H1 (cell line): ENCODE measurements at regions not wholly inside any gene's neighbourhood (a gene's known extent, or its start where the extent isn't known, plus 50 kb on each side); places are given as distances from the start of the nearest gene placed in this dataset.

Experiments
- CTCF ChIA-PET: fragments of 300-600 bp; sonication (Branson Sonifier 250); formaldehyde crosslinking; loops from one replicate; lab custom pipeline; 2021; ENCODE audit not compliant: partially characterized antibody; lab: Charles Lee
- POLR2A ChIA-PET: fragments of 300-600 bp; sonication (Branson Sonifier 250); formaldehyde crosslinking; loops from one replicate; lab custom pipeline; 2021; ENCODE audit warnings: inconsistent platforms; ENCODE audit not compliant: partially characterized antibody; lab: Charles Lee
- DNase-seq, 2 experiments: peaks; one replicate each; pipeline versions ENCODE4 v3.0.0 to v3.0.0-alpha.2; 2010 to 2022; ENCODE audit warnings: low spot score in 2 of 2, low read depth in 1 of 2, mixed read lengths in 1 of 2
- FAIRE-seq: peaks from 2 replicates; lab custom pipeline; 2011; peaks lifted over from hg19 to GRCh38; lab: Jason Lieb, UNC
- H2AFZ ChIP-seq: 2 replicates; pipeline ENCODE4 v1.8.1; 2012; ENCODE audit warnings: low read length, inconsistent platforms
- H2AK5ac ChIP-seq: 2 replicates; pipeline ENCODE4 v1.6.1; 2013; ENCODE audit warnings: low read depth, low read length
- H2BK120ac ChIP-seq: replicated peaks from 2 replicates; pipeline ENCODE3; 2013; ENCODE audit warnings: low read depth, low read length, inconsistent platforms
- H2BK12ac ChIP-seq: 2 replicates; pipeline ENCODE4 v1.6.1; 2013; ENCODE audit warnings: low read depth, low read length
- H2BK15ac ChIP-seq: 2 replicates; pipeline ENCODE4 v1.6.1; 2013; ENCODE audit warnings: low read length
- H2BK20ac ChIP-seq: 2 replicates; pipeline ENCODE4 v1.6.1; 2013; ENCODE audit warnings: low read length
- H2BK5ac ChIP-seq: 2 replicates; pipeline ENCODE4 v1.6.1; 2013; ENCODE audit warnings: low read depth, low read length
- H3K14ac ChIP-seq: 2 replicates; pipeline ENCODE4 v1.6.1; 2013; ENCODE audit warnings: inconsistent platforms; ENCODE audit not compliant: insufficient read length
- H3K18ac ChIP-seq: 2 replicates; pipeline ENCODE4 v1.6.1; 2013; ENCODE audit warnings: low read length; ENCODE audit errors: extremely low read depth
- H3K23ac ChIP-seq: 2 replicates; pipeline ENCODE4 v1.6.1; 2013; ENCODE audit warnings: inconsistent platforms; ENCODE audit not compliant: insufficient read length
- H3K23me2 ChIP-seq: 2 replicates; pipeline ENCODE4 v1.6.1; 2013; ENCODE audit warnings: low read depth, low read length
- H3K27ac ChIP-seq: 2 replicates; pipeline ENCODE4 v1.6.1; 2011; ENCODE audit warnings: low read depth, low read length, inconsistent platforms
- H3K27me3 ChIP-seq, 4 experiments: replicated peaks in 1 of 4; 1 replicate in 1 of 4; 2 replicates in 3 of 4; pipeline versions ENCODE4 v1.6.1 to v1.8.1; 2011 to 2013; ENCODE audit warnings: low read length in 3 of 4, mild to moderate bottlenecking in 3 of 4, inconsistent platforms in 2 of 4, mixed read lengths in 2 of 4, moderate library complexity in 1 of 4; ENCODE audit not compliant: control insufficient read depth in 3 of 4, insufficient read depth in 3 of 4; ENCODE audit errors: extremely low read depth in 1 of 4
- H3K36me3 ChIP-seq, 4 experiments: 2 replicates each; pipeline versions ENCODE4 v1.6.1 to v1.8.1; 2011 to 2013; ENCODE audit warnings: mild to moderate bottlenecking in 4 of 4, low read length in 3 of 4, moderate library complexity in 2 of 4, control low read depth in 1 of 4, inconsistent platforms in 1 of 4; ENCODE audit not compliant: insufficient read depth in 4 of 4, control insufficient read depth in 2 of 4
- H3K4ac ChIP-seq: replicated peaks from 2 replicates; pipeline ENCODE3; 2013; ENCODE audit warnings: low read length, low read depth, mixed read lengths, inconsistent platforms; ENCODE audit not compliant: insufficient read length
- H3K4me1 ChIP-seq, 4 experiments: replicated peaks in 1 of 4; 1 replicate in 1 of 4; 2 replicates in 3 of 4; pipeline versions ENCODE4 v1.6.1 to v1.8.1; 2011 to 2013; ENCODE audit warnings: low read length in 3 of 4, inconsistent platforms in 2 of 4, mixed read lengths in 1 of 4; ENCODE audit not compliant: insufficient read depth in 4 of 4, control insufficient read depth in 3 of 4
- H3K4me2 ChIP-seq, 2 experiments: 2 replicates each; pipeline versions ENCODE4 v1.6.1 to v1.8.1; 2011 to 2013; ENCODE audit warnings: low read depth in 2 of 2, low read length in 2 of 2, control low read depth in 1 of 2, inconsistent platforms in 1 of 2, mild to moderate bottlenecking in 1 of 2; ENCODE audit not compliant: insufficient read depth in 1 of 2
- H3K4me3 ChIP-seq, 4 experiments: fragments of 200-600, 300-600 bp in 1 of 4; sonication (generic), shearing (Covaris generic), sonication (Bioruptor Twin) in 1 of 4; 2 replicates each; pipeline versions ENCODE4 v1.5.1 to v1.8.1; 2011 to 2016; ENCODE audit warnings: low read length in 4 of 4, low read depth in 3 of 4, control low read depth in 2 of 4, inconsistent platforms in 2 of 4, mild to moderate bottlenecking in 2 of 4, mixed read lengths in 1 of 4, moderate library complexity in 1 of 4; ENCODE audit not compliant: insufficient read depth in 2 of 4; ENCODE audit errors: extremely low read depth in 1 of 4
- H3K56ac ChIP-seq: replicated peaks from 2 replicates; pipeline ENCODE3; 2013; ENCODE audit warnings: low read depth, mild to moderate bottlenecking, mixed read lengths, low read length, inconsistent platforms; ENCODE audit not compliant: insufficient read length
- H3K79me1 ChIP-seq: 2 replicates; pipeline ENCODE4 v1.6.1; 2013; ENCODE audit warnings: low read depth, low read length, control low read depth
- H3K79me2 ChIP-seq, 2 experiments: 2 replicates each; pipeline versions ENCODE4 v1.6.1 to v1.8.1; 2012 to 2013; ENCODE audit warnings: low read length in 2 of 2, mild to moderate bottlenecking in 2 of 2, inconsistent platforms in 1 of 2; ENCODE audit not compliant: insufficient read depth in 2 of 2, control insufficient read depth in 1 of 2
- H3K9ac ChIP-seq, 4 experiments: replicated peaks in 1 of 4; 1 replicate in 1 of 4; 2 replicates in 3 of 4; pipeline versions ENCODE4 v1.6.1 to v1.8.1; 2011 to 2013; ENCODE audit warnings: low read depth in 3 of 4, low read length in 3 of 4, control low read depth in 2 of 4, mild to moderate bottlenecking in 2 of 4, moderate library complexity in 2 of 4, inconsistent platforms in 1 of 4; ENCODE audit errors: extremely low read depth in 1 of 4
- H3K9me3 ChIP-seq, 2 experiments: 2 replicates each; pipeline versions ENCODE4 v1.6.1 to v1.8.1; 2012 to 2013; ENCODE audit warnings: mild to moderate bottlenecking in 2 of 2, moderate library complexity in 2 of 2, control low read depth in 1 of 2, inconsistent platforms in 1 of 2, low read depth in 1 of 2, low read length in 1 of 2, mixed read lengths in 1 of 2; ENCODE audit not compliant: insufficient read depth in 2 of 2
- H4K20me1 ChIP-seq, 2 experiments: replicated peaks in 1 of 2; 2 replicates each; pipeline versions ENCODE3 to v1.8.1; 2011 to 2013; ENCODE audit warnings: inconsistent platforms in 2 of 2, low read length in 2 of 2, mild to moderate bottlenecking in 1 of 2; ENCODE audit not compliant: insufficient read depth in 2 of 2, control insufficient read depth in 1 of 2
- H4K5ac ChIP-seq: 2 replicates; pipeline ENCODE4 v1.6.1; 2013; ENCODE audit warnings: low read length, low read depth, mixed read lengths, inconsistent platforms; ENCODE audit not compliant: insufficient read length
- H4K8ac ChIP-seq: 2 replicates; pipeline ENCODE4 v1.8.0; 2013; ENCODE audit warnings: mild to moderate bottlenecking, moderate library complexity, low read length, inconsistent platforms; ENCODE audit not compliant: insufficient read depth; ENCODE audit errors: extremely low read depth
- H4K91ac ChIP-seq: replicated peaks from 2 replicates; pipeline ENCODE3; 2013; ENCODE audit warnings: low read length, mixed read lengths, inconsistent platforms; ENCODE audit not compliant: insufficient read length
- GTF2F1 ChIP-seq: IDR thresholded peaks from 2 replicates; pipeline ENCODE4 v1.6.1; 2012; ENCODE audit warnings: low read depth, low read length, improper control_type of control experiment, borderline replicate concordance
- KDM5A ChIP-seq: fragments of 200-600 bp; IDR thresholded peaks from 2 replicates; pipeline ENCODE4 v1.7.1; 2012; ENCODE audit warnings: mild to moderate bottlenecking, low read length, inconsistent platforms, mixed read lengths
- POU5F1 ChIP-seq: IDR thresholded peaks from 2 replicates; pipeline ENCODE4 v1.6.1; 2011; ENCODE audit warnings: low read depth, mild to moderate bottlenecking, low read length, moderate library complexity
- RXRA ChIP-seq: IDR thresholded peaks from 2 replicates; pipeline ENCODE4 v1.6.1; 2011; ENCODE audit warnings: low read depth, mild to moderate bottlenecking, low read length, moderate library complexity; ENCODE audit not compliant: insufficient read depth
- SIRT6 ChIP-seq: IDR thresholded peaks from one replicate; pipeline ENCODE4 v1.7.1; 2012; ENCODE audit warnings: low read length, inconsistent platforms
- WGBS, 2 experiments: shearing (Covaris generic) in 1 of 2; methylation state at CpG; one replicate each; pipeline versions ENCODE4 v1.1.6 to v1.1.7; 2013 to 2015; ENCODE audit warnings: low lambda C conversion rate in 2 of 2, mixed read lengths in 2 of 2, inconsistent platforms in 1 of 2, low coverage in 1 of 2, missing lambda C conversion rate in 1 of 2; ENCODE audit not compliant: insufficient replicate concordance in 2 of 2, insufficient coverage in 1 of 2, insufficient read length in 1 of 2; ENCODE audit errors: extremely low coverage in 1 of 2, missing lambda C conversion rate in 1 of 2; 5-methylcytosine and 5-hydroxymethylcytosine counted together
- TF ChIP-seq, protein P1 (sequence below): IDR thresholded peaks from 2 replicates; pipeline ENCODE4 v1.6.1; 2012; ENCODE audit warnings: low read length, inconsistent platforms

DNA sequence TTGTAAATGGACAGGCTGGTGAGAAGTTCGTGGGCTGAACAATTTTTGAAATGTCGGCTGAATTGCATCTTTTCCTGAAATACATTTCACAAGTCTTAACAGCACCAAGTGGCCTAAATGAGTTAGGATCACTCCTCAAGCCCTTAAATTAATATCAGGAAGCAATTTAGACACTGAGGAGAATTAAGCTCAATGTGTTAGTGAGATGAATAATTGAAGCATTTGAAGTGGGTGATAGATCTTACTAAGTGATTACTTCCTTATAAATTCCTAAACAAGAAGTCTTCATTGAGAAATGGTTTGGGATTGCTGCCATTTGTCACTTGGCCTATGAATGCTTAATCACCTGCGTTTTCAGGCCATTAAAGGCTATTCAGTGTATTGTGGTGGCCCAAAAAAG lies 116.8 kb downstream of the NAA11 start:
- POLR2A ChIA-PET: no interaction called here
- Histone ChIP-seq H3K56ac (no peak overlapping the region), H3K4me2 (no peak overlapping the region), H2BK15ac (no peak overlapping the region), H3K36me3 (no peaks in the 10 kb centered on the region), H4K20me1 (no peaks in the 10 kb centered on the region), H3K23ac (no peak overlapping the region), H3K79me2 (no peaks in the 10 kb centered on the region; a peak in 1 of 4 replicates), H3K27me3 (no peaks in the 10 kb centered on the region), H4K5ac (no peak overlapping the region), H3K23me2 (0 out of 2 replicates have a peak, but pooled peaks cover 2% of the 10 kb centered on the region), H2BK20ac (no peak overlapping the region), H3K27ac (no peak overlapping the region), H3K9me3 (no peaks in the 10 kb centered on the region), H2AFZ (no peak overlapping the region; the same call in 1 of the 2 replicates), H3K9ac (no peak overlapping the region), H2BK120ac (no peak overlapping the region), H3K4me1 (peaks cover 0 to 3% (median 0%) of the 10 kb centered on the region in 4 experiments; a peak in 1 of 7 replicates), H3K14ac (no peak overlapping the region), H3K79me1 (no peaks in the 10 kb centered on the region), H2AK5ac (no peak overlapping the region), H4K91ac (no peak overlapping the region), H2BK5ac (no peak overlapping the region), H3K4me3 (no peak overlapping the region), H2BK12ac (no peak overlapping the region), H3K18ac (no peak overlapping the region), H3K4ac (no peak overlapping the region), H4K8ac (no peak overlapping the region)
- FAIRE-seq: no peak
- TF ChIP-seq, protein P1, sequence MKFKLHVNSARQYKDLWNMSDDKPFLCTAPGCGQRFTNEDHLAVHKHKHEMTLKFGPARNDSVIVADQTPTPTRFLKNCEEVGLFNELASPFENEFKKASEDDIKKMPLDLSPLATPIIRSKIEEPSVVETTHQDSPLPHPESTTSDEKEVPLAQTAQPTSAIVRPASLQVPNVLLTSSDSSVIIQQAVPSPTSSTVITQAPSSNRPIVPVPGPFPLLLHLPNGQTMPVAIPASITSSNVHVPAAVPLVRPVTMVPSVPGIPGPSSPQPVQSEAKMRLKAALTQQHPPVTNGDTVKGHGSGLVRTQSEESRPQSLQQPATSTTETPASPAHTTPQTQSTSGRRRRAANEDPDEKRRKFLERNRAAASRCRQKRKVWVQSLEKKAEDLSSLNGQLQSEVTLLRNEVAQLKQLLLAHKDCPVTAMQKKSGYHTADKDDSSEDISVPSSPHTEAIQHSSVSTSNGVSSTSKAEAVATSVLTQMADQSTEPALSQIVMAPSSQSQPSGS: no peak
- no peak for TF ChIP-seq GTF2F1
- TF ChIP-seq RXRA: no peak
- TF ChIP-seq KDM5A: no peak
- no peak for TF ChIP-seq POU5F1
- no peak for TF ChIP-seq SIRT6
- no peak for DNase-seq
- CTCF ChIA-PET: no interaction called here
- WGBS, 2 experiments: 94% methylated on average over 3 of the region's 3 CpGs; no CpG with 5 or more reads in 1 of the 2 experiments
